Osteoblast (primary cell): ENCODE measurements at regions not wholly inside any gene's neighbourhood (a gene's known extent, or its start where the extent isn't known, plus 50 kb on each side); places are given as distances from the start of the nearest gene placed in this dataset.

Experiments
- DNase-seq: peaks from one replicate; pipeline ENCODE4 v3.0.0; 2011; ENCODE audit warnings: low spot score, mixed read lengths; ENCODE audit not compliant: insufficient read length; ENCODE audit errors: missing footprints
- H2AFZ ChIP-seq: 2 replicates; pipeline ENCODE4 v1.6.0; 2011; ENCODE audit warnings: mild to moderate bottlenecking, low read length
- H3K27ac ChIP-seq: 2 replicates; pipeline ENCODE4 v1.5.1; 2011; ENCODE audit warnings: mild to moderate bottlenecking, low read depth, low read length, moderate library complexity
- H3K27me3 ChIP-seq: 2 replicates; pipeline ENCODE4 v1.6.0; 2012; ENCODE audit warnings: mild to moderate bottlenecking, control low read depth, inconsistent platforms, low read length, moderate library complexity; ENCODE audit not compliant: insufficient read depth
- H3K36me3 ChIP-seq: 2 replicates; pipeline ENCODE4 v1.5.1; 2011; ENCODE audit warnings: mild to moderate bottlenecking, low read length, control low read depth, moderate library complexity; ENCODE audit not compliant: insufficient read depth
- H3K4me1 ChIP-seq: 2 replicates; pipeline ENCODE4 v1.5.1; 2011; ENCODE audit warnings: mild to moderate bottlenecking, low read length, control low read depth, moderate library complexity; ENCODE audit not compliant: insufficient read depth
- H3K4me2 ChIP-seq: 2 replicates; pipeline ENCODE4 v1.6.0; 2011; ENCODE audit warnings: mild to moderate bottlenecking, low read length; ENCODE audit not compliant: insufficient read depth
- H3K4me3 ChIP-seq: fragments of 200-600 bp; sonication (generic); 3 replicates; pipeline ENCODE4 v1.5.1; 2012; ENCODE audit warnings: mild to moderate bottlenecking, low read length, inconsistent platforms; ENCODE audit not compliant: insufficient read depth
- H3K79me2 ChIP-seq: 2 replicates; pipeline ENCODE4 v1.6.0; 2012; ENCODE audit warnings: mild to moderate bottlenecking, low read length, control low read depth, inconsistent platforms; ENCODE audit not compliant: insufficient read depth
- H3K9me3 ChIP-seq: 2 replicates; pipeline ENCODE4 v1.5.1; 2011; ENCODE audit warnings: low read depth, low read length, control low read depth
- H4K20me1 ChIP-seq: 2 replicates; pipeline ENCODE4 v1.6.0; 2012; ENCODE audit warnings: mild to moderate bottlenecking, low read length, control low read depth; ENCODE audit not compliant: insufficient read depth
- CTCF ChIP-seq: IDR thresholded peaks from 2 replicates; pipeline ENCODE4 v1.5.1; 2011; ENCODE audit warnings: mild to moderate bottlenecking, low read depth, low read length, moderate library complexity; ENCODE audit errors: extremely low read depth

DNA sequence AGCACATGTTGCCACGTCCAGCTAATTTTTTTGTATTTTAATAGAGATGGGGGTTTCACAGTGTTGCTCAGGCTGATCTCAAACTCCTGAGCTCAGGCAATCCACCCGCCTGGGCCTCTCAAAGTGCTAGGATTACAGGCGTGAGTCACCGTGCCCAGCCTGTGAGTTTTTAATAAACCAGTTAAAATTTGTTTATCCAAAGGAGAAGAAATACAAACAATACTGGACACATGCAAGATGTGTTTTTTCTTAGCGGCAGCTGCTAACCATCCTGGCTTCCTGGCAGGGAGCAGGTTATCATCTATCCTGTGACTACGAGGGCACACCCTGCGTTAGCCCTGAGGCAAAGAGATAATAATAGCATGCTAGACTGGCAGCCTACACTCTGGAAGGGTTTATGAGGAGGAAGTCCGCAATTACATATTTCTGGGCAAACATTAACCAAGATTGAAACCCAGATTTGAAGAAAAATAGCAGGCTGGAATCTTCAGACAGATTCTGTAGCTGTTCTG is 191.4 kb downstream of the SPRY1 start:
- H3K4me3 ChIP-seq: no peak overlapping the region
- DNase-seq: no peak
- no peaks in the 10 kb centered on the region for H3K27me3 ChIP-seq
- peak overlapping the region; percentile 26 for H2AFZ ChIP-seq
- TF ChIP-seq CTCF: no peak
- H3K36me3 ChIP-seq: no peaks in the 10 kb centered on the region
- peaks cover 11% of the 10 kb centered on the region for H3K4me1 ChIP-seq
- no peaks in the 10 kb centered on the region for H3K79me2 ChIP-seq
- H3K9me3 ChIP-seq: no peaks in the 10 kb centered on the region
- H3K4me2 ChIP-seq: peak overlapping the region; percentile 52
- H3K27ac ChIP-seq: peak overlapping the region; percentile 79
- H4K20me1 ChIP-seq: no peaks in the 10 kb centered on the region

GRCh38 chr4:123588631-123589241 is 192.1 kb downstream of the SPRY1 start:
- H3K4me3 ChIP-seq: no peak overlapping the region
- H2AFZ ChIP-seq: peak overlapping the region; percentile 21
- peak overlapping the region; percentile 79 for H3K27ac ChIP-seq
- no peaks in the 10 kb centered on the region for H3K36me3 ChIP-seq
- DNase-seq: peak; percentile 63
- no peaks in the 10 kb centered on the region for H3K79me2 ChIP-seq
- H3K4me2 ChIP-seq: peak overlapping the region; percentile 52
- TF ChIP-seq CTCF: no peak
- peaks cover 11% of the 10 kb centered on the region for H3K4me1 ChIP-seq
- no peaks in the 10 kb centered on the region for H3K9me3 ChIP-seq
- H3K27me3 ChIP-seq: no peaks in the 10 kb centered on the region
- no peaks in the 10 kb centered on the region for H4K20me1 ChIP-seq

GRCh38 chr4:123589301-123589700 is 192.7 kb downstream of the SPRY1 start:
- Histone ChIP-seq H4K20me1 (no peaks in the 10 kb centered on the region), H3K4me2 (peak overlapping the region; percentile 52), H3K27ac (peak overlapping the region; percentile 79), H3K4me3 (no peak overlapping the region), H2AFZ (no peak overlapping the region), H3K4me1 (peaks cover 11% of the 10 kb centered on the region), H3K27me3 (no peaks in the 10 kb centered on the region), H3K9me3 (no peaks in the 10 kb centered on the region), H3K79me2 (no peaks in the 10 kb centered on the region), H3K36me3 (no peaks in the 10 kb centered on the region)
- DNase-seq: no peak
- TF ChIP-seq CTCF: no peak

DNA sequence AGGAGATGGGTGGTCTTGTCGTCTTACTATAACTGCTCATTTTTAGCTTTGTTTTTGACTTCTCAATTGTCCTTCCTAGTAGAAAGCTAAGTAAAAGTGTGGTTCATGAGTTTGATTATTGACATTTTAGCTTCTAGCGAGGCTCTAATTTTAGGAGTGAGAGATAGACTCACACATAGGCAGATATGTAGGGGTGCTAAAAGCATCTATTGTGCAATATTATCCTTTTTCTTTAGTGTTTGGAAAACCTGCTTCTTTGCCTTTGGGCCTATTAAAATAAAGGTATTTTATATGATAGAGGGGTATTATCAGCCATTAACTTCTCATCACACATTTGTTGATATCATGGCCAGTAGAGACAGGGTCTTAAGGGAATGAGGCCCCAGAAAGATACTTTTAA is 195.3 kb downstream of the SPRY1 start:
- H3K79me2 ChIP-seq: no peaks in the 10 kb centered on the region
- no peak for TF ChIP-seq CTCF
- DNase-seq: no peak

More for the DNA sequence above, 195.3 kb downstream of the SPRY1 start:
- H3K4me2 ChIP-seq: no peak overlapping the region
- H3K4me1 ChIP-seq: peaks cover 11% of the 10 kb centered on the region
- no peaks in the 10 kb centered on the region for H3K9me3 ChIP-seq
- no peaks in the 10 kb centered on the region for H3K36me3 ChIP-seq
- H3K27me3 ChIP-seq: no peaks in the 10 kb centered on the region
- no peak overlapping the region for H2AFZ ChIP-seq
- no peak overlapping the region for H3K4me3 ChIP-seq
- H4K20me1 ChIP-seq: no peaks in the 10 kb centered on the region
- H3K27ac ChIP-seq: no peak overlapping the region
